Activated CD8-positive, alpha-beta T cell treated with anti-CD3 and anti-CD28 coated beads for 36 hours (primary cell): ENCODE measurements at regions not wholly inside any gene's neighbourhood (a gene's known extent, or its start where the extent isn't known, plus 50 kb on each side); places are given as distances from the start of the nearest gene placed in this dataset.

Experiments used
- ATAC-seq: fragments of 200-7000 bp; cut with Tn5 transposase; one replicate; pipeline ENCODE4 v1.10.0; 2021; ENCODE audit warnings: mild to moderate bottlenecking, moderate library complexity
- CTCF ChIA-PET: fragments of 350-600 bp; sonication (Branson Sonifier 250); formaldehyde crosslinking; loops from one replicate; lab custom pipeline; 2021; ENCODE audit warnings: antibody characterized with exemption; lab: Charles Lee
- POLR2A ChIA-PET: fragments of 350-600 bp; sonication (Branson Sonifier 250); formaldehyde crosslinking; loops from one replicate; lab custom pipeline; 2021; ENCODE audit warnings: antibody characterized with exemption; lab: Charles Lee
- DNase-seq: peaks from one replicate; pipeline ENCODE4 v3.0.0-alpha.2; 2020
- H3K27ac Mint-ChIP-seq: one replicate; pipeline ENCODE4 v1.8.0; 2021; ENCODE audit warnings: mild to moderate bottlenecking, mixed read lengths
- H3K27me3 Mint-ChIP-seq: one replicate; pipeline ENCODE4 v1.8.0; 2021; ENCODE audit warnings: mixed read lengths
- H3K36me3 Mint-ChIP-seq: one replicate; pipeline ENCODE4 v1.8.0; 2021; ENCODE audit warnings: low read depth, mixed read lengths
- H3K4me1 Mint-ChIP-seq: one replicate; pipeline ENCODE4 v1.8.0; 2021; ENCODE audit warnings: low read depth, mixed read lengths
- H3K4me3 Mint-ChIP-seq: one replicate; pipeline ENCODE4 v1.8.0; 2021; ENCODE audit warnings: mild to moderate bottlenecking, moderate library complexity, mixed read lengths
- H3K9me3 Mint-ChIP-seq: one replicate; pipeline ENCODE4 v1.8.0; 2021; ENCODE audit warnings: mixed read lengths
- CTCF ChIP-seq: fragments of 200-600 bp; IDR thresholded peaks from one replicate; pipeline ENCODE4 v1.8.0; 2022; ENCODE audit warnings: antibody characterized with exemption, mild to moderate bottlenecking
- intact Hi-C: fragments of 100-400 bp; cut with micrococcal nuclease; formaldehyde crosslinking; loops from one replicate; pipeline ENCODE4 v1.10.0; 2022

GRCh38 chr1:222307621-222308020, 240.3 kb downstream of the HHIPL2 start:
- no peaks in the 10 kb centered on the region for H3K9me3 Mint-ChIP-seq

GRCh38 chr1:222306512-222306911, 241.4 kb downstream of the HHIPL2 start:
- CTCF ChIA-PET = no interaction called here
- POLR2A ChIA-PET = no interaction called here
- no peaks in the 10 kb centered on the region for H3K27me3 Mint-ChIP-seq
- no peaks in the 10 kb centered on the region for H3K4me1 Mint-ChIP-seq
- H3K36me3 Mint-ChIP-seq = no peaks in the 10 kb centered on the region
- H3K9me3 Mint-ChIP-seq = no peaks in the 10 kb centered on the region
- TF ChIP-seq CTCF = no peak
- no peak overlapping the region for H3K27ac Mint-ChIP-seq
- intact Hi-C loops = no loop called here
- no peak for ATAC-seq
- no peak for DNase-seq
- no peak overlapping the region for H3K4me3 Mint-ChIP-seq

More at GRCh38 chr1:222307621-222308020, 240.3 kb downstream of the HHIPL2 start:
- no peak for TF ChIP-seq CTCF
- H3K27ac Mint-ChIP-seq = no peak overlapping the region
- ChIA-PET POLR2A (interaction anchor here (0.7 kb wide), 1 partner anchor 171 kb away, joined by 3 read pairs; no protein-coding TSS in a partner anchor), CTCF (no interaction called here)
- H3K36me3 Mint-ChIP-seq = no peaks in the 10 kb centered on the region
- H3K4me3 Mint-ChIP-seq = no peak overlapping the region
- no peaks in the 10 kb centered on the region for H3K27me3 Mint-ChIP-seq
- DNase-seq (no peak), ATAC-seq (no peak)
- no peaks in the 10 kb centered on the region for H3K4me1 Mint-ChIP-seq
- intact Hi-C loops = no loop called here

- H3K4me1 Mint-ChIP-seq = no peaks in the 10 kb centered on the region
- H3K27ac Mint-ChIP-seq = no peak overlapping the region
- ChIA-PET POLR2A (no interaction called here), CTCF (no interaction called here)
- no peak for TF ChIP-seq CTCF
- no peaks in the 10 kb centered on the region for H3K36me3 Mint-ChIP-seq
- intact Hi-C loops = no loop called here
- no peak overlapping the region for H3K4me3 Mint-ChIP-seq
- no peaks in the 10 kb centered on the region for H3K27me3 Mint-ChIP-seq
- DNase-seq (no peak), ATAC-seq (no peak)
- H3K9me3 Mint-ChIP-seq = no peaks in the 10 kb centered on the region
Observed at GRCh38 chr1:222306011-222306410, 241.9 kb downstream of the HHIPL2 start.

GRCh38 chr1:222301652-222302051, 246.3 kb downstream of the HHIPL2 start:
- ATAC-seq = no peak
- TF ChIP-seq CTCF = no peak
- Mint-ChIP-seq H3K9me3 (peaks cover 15% of the 10 kb centered on the region), H3K27ac (no peak overlapping the region), H3K4me1 (peaks cover 6% of the 10 kb centered on the region), H3K4me3 (no peak overlapping the region), H3K36me3 (peaks cover 2% of the 10 kb centered on the region), H3K27me3 (no peaks in the 10 kb centered on the region)
- ChIA-PET POLR2A (no interaction called here), CTCF (no interaction called here)
- intact Hi-C loops = no loop called here
- DNase-seq = no peak

GRCh38 chr1:222299524-222299923, 248.4 kb downstream of the HHIPL2 start:
- Mint-ChIP-seq H3K27ac (no peak overlapping the region), H3K9me3 (peaks cover 22% of the 10 kb centered on the region)

More at GRCh38 chr1:222299524-222299923, 248.4 kb downstream of the HHIPL2 start:
- H3K4me3 Mint-ChIP-seq = no peak overlapping the region
- no peak for TF ChIP-seq CTCF
- ChIA-PET POLR2A (no interaction called here), CTCF (no interaction called here)
- DNase-seq = no peak
- H3K4me1 Mint-ChIP-seq = peaks cover 6% of the 10 kb centered on the region
- no peak for ATAC-seq
- no peaks in the 10 kb centered on the region for H3K27me3 Mint-ChIP-seq
- intact Hi-C loops = no loop called here
- H3K36me3 Mint-ChIP-seq = peaks cover 5% of the 10 kb centered on the region
